SK-N-MC (cell line): ENCODE measurements at regions not wholly inside any gene's neighbourhood (a gene's known extent, or its start where the extent isn't known, plus 50 kb on each side); places are given as distances from the start of the nearest gene placed in this dataset.
"Not testable (repeated sequence)": the region's sequence is repeated elsewhere in the genome, so short reads cannot be mapped to it uniquely, and the experiment has no call there.

Source experiments
- EZH2 ChIP-seq: fragments of 200-600 bp; sonication (generic); IDR thresholded peaks from one replicate; pipeline ENCODE4 v1.6.1; 2017; ENCODE audit warnings: antibody characterized with exemption
- POLR2AphosphoS5 ChIP-seq: IDR thresholded peaks from 2 replicates; pipeline ENCODE4 v1.6.1; 2012; ENCODE audit warnings: mild to moderate bottlenecking, low read depth, low read length, borderline replicate concordance

GRCh38 chr11:89569387-89569786 lies 78.2 kb upstream of the NOX4 start:
- TF ChIP-seq EZH2, POLR2AphosphoS5: not testable (repeated sequence)
